ENCODE measurements at regions not wholly inside any gene's neighbourhood (a gene's known extent, or its start where the extent isn't known, plus 50 kb on each side); places are given as distances from the start of the nearest gene placed in this dataset.

GRCh38 chr16:7074715-7075114, 257.9 kb upstream of the RBFOX1 start:
- TF ChIP-seq CTCF (IDR thresholded peaks at IDR 0.05; ENCODE audit: low read depth, low read length) (no peak), POLR2A (IDR thresholded peaks at IDR 0.05; ENCODE audit: extremely low read depth, insufficient read length) (no peak), MYC (IDR thresholded peaks at IDR 0.05; ENCODE audit: low read depth, low read length) (no peak), MAX (IDR thresholded peaks at IDR 0.05; ENCODE audit: low read depth, low read length) (no peak)
